ENCODE measurements at regions not wholly inside any gene's neighbourhood (a gene's known extent, or its start where the extent isn't known, plus 50 kb on each side); places are given as distances from the start of the nearest gene placed in this dataset.

DNA sequence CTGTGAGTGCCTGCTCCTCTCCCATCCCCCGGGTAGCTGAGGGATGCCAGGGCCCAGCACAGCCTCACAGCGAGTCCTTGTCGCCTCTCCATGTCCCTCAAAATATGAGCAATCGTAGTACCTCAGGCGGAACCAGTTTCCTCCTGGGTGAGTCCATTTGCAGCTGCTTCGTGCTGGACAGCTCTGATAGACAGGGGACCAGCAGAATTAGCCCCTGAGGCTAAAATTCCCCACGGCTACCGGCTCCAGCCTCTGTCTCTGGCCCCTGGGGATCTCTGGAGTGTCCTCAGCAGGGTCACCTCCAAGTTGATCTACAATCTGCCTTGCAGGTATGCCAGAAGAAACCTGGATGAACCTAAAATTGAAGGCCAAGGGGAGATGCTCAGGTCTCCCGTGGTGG is 115.8 kb upstream of the FBXL7 start:
- TF ChIP-seq, protein P1, sequence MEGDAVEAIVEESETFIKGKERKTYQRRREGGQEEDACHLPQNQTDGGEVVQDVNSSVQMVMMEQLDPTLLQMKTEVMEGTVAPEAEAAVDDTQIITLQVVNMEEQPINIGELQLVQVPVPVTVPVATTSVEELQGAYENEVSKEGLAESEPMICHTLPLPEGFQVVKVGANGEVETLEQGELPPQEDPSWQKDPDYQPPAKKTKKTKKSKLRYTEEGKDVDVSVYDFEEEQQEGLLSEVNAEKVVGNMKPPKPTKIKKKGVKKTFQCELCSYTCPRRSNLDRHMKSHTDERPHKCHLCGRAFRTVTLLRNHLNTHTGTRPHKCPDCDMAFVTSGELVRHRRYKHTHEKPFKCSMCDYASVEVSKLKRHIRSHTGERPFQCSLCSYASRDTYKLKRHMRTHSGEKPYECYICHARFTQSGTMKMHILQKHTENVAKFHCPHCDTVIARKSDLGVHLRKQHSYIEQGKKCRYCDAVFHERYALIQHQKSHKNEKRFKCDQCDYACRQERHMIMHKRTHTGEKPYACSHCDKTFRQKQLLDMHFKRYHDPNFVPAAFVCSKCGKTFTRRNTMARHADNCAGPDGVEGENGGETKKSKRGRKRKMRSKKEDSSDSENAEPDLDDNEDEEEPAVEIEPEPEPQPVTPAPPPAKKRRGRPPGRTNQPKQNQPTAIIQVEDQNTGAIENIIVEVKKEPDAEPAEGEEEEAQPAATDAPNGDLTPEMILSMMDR (IDR thresholded peaks at IDR 0.05 in 8 of 11, conservative IDR thresholded peaks at IDR 0.05 in 3 of 11), result no peak
- no peak for TF ChIP-seq POLR2AphosphoS5 (IDR thresholded peaks at IDR 0.05)

Data from spleen (tissue), 7 donors.